ENCODE measurements at regions not wholly inside any gene's neighbourhood (a gene's known extent, or its start where the extent isn't known, plus 50 kb on each side); places are given as distances from the start of the nearest gene placed in this dataset.

DNA sequence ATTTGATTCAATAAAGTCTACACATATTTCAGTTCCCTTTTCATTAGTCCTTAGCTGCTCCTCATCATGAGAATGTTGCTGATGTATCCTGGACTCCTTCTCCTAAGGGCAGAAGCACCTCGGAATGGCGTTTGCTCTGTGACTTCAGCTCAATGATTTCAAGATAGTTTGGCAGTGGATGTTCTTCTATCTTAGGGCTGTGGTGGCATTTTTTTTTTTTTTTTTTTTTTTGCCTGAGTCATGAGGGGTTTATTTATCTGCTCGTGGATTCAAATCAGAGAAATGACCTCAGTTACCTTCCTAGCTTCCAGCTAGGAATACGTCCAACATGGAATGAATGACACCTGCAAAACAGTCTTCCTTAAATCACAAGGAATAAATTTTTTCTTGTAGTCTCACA lies 220.0 kb upstream of the ZBED5 start:
- no peak overlapping the region for H3K4me3 ChIP-seq (replicated peaks; ENCODE audit: low read depth, low read length)
- TF ChIP-seq, protein P1, sequence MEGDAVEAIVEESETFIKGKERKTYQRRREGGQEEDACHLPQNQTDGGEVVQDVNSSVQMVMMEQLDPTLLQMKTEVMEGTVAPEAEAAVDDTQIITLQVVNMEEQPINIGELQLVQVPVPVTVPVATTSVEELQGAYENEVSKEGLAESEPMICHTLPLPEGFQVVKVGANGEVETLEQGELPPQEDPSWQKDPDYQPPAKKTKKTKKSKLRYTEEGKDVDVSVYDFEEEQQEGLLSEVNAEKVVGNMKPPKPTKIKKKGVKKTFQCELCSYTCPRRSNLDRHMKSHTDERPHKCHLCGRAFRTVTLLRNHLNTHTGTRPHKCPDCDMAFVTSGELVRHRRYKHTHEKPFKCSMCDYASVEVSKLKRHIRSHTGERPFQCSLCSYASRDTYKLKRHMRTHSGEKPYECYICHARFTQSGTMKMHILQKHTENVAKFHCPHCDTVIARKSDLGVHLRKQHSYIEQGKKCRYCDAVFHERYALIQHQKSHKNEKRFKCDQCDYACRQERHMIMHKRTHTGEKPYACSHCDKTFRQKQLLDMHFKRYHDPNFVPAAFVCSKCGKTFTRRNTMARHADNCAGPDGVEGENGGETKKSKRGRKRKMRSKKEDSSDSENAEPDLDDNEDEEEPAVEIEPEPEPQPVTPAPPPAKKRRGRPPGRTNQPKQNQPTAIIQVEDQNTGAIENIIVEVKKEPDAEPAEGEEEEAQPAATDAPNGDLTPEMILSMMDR (IDR thresholded peaks at IDR 0.05; ENCODE audit: low read length, missing control alignments) = no peak

DNA sequence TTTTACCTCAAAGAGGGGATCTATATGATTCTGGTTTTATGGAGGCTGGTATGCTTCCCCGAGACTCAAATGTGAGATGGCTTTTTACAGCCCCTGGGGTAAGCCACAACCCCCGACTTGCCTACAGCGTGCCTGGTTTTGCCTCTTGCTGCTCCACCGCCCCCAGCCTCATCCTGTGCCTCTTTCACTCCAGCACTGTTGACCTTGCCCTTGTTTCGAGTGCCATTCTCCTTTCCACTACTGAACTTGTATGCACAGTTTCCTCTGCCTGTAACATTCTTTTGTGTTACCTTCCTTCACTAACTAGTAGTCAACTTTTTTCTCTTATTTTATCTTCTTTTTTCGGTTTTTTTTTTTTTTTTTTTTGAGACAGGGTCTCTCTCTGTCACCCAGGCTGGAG lies 219.0 kb upstream of the ZBED5 start:
- TF ChIP-seq, protein P1 (IDR thresholded peaks at IDR 0.05; ENCODE audit: low read length, missing control alignments) = no peak
- no peak overlapping the region for H3K4me3 ChIP-seq (replicated peaks; ENCODE audit: low read depth, low read length)
- DNase-seq (ENCODE audit: low read depth) = no peak

More for the DNA sequence above, 220.0 kb upstream of the ZBED5 start:
- DNase-seq (ENCODE audit: low read depth) = no peak

DNA sequence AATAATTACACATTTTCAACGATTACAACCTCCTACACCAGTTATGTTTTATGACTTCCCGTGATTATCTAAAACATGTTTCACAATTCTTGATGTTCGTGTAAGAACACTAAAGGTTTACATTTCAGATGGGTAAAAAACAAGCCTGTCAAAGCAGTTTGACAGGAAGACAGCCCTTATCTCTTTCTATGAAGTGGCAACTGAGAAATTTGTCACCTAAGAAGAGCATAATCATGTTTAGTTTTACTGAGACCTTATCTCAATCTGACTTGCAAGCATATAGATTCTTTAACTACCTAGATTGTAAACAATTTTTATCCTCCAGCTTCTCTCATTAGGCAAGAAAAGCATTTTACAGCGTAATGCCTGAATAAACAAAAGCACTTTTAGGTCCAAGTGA lies 218.4 kb upstream of the ZBED5 start:
- TF ChIP-seq, protein P1 (IDR thresholded peaks at IDR 0.05; ENCODE audit: low read length, missing control alignments) = no peak
- DNase-seq (ENCODE audit: low read depth) = no peak
- H3K4me3 ChIP-seq (replicated peaks; ENCODE audit: low read depth, low read length) = no peak overlapping the region

DNA sequence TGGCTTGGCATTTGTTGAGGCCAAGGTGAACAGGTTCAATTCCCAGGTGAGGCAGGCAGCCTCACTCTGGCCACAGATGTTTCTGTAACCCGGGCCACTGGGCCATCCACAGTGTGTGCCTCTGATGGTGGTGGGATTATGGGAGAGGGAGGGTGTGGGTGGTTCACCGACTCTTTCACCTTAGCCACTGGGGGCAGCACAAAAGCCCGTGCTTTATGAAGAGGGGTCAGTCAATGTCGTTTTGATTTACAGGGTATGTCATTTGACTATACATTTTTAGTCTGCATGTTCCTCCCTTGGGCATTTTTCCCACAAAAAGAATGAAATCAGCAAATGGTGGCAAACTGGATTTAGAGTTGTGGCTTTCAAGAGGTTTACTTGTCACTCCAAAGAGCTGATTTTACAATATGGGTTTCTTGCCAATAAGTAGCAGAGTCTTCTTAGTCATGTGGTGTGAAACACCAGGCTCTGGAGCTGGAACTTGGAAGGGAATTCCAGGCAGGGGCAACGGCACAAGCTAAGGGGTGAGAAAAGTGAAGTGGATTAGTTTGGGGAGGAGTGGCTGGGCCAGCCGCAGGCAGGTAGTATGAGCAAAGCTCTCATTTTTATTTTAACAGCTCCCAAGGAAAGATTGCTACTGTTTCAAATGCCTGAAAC lies 217.8 kb upstream of the ZBED5 start:
- no peak overlapping the region for H3K4me3 ChIP-seq (replicated peaks; ENCODE audit: low read depth, low read length)
- no peak for DNase-seq (ENCODE audit: low read depth)
- TF ChIP-seq, protein P1 (IDR thresholded peaks at IDR 0.05; ENCODE audit: low read length, missing control alignments) = no peak

DNA sequence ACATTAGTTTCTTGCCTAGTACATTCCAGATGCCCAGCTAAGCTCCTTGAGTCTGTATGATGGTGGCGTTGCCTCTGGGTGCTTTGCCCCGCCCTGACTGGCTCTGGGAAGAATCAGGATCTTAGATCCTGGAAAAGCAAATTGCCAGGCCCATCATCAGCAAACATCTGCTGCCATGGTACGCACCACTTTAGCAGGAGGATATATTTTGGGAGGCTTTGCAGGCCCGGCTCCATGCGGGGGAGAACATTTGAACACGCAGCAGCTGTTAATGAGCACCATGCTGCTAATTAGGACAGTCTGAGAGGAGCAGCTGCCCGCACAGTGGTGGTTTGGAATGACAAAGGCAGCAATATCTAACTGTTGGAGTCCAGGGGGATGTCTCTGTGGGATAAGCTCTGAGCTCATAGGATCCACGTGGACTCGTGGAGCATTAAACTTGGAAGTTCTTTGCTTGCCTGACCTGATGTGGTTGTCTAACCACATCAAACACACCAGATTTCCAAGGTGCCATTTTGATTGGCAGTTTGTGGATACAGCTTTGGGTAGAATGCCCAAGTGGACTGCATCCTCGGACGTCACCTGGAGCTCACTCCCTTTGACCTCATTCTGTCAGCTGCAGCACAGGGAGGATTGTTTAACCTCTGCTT lies 217.0 kb upstream of the ZBED5 start:
- TF ChIP-seq, protein P1 (IDR thresholded peaks at IDR 0.05; ENCODE audit: low read length, missing control alignments) = no peak
- no peak overlapping the region for H3K4me3 ChIP-seq (replicated peaks; ENCODE audit: low read depth, low read length)
- no peak for DNase-seq (ENCODE audit: low read depth)

DNA sequence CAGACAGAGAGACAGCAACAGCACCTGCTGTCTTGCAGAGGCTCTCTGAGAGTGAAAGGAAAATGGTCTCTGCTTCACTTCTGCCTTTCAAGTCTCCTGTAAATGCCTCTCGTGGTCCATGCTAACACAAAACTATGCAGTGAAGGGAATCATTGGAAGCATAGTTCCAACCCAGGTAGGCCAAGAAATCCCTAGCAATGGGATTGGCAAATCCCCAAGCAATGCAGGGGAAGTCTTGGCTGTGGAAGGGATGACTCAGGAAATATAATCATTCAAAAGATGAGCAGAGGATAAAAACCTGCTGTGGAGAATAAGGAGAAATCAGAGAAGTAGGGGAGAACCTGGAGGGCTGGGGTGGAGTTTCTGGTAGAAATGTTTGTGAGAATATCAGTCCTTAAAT lies 216.1 kb upstream of the ZBED5 start:
- no peak for DNase-seq (ENCODE audit: low read depth)
- H3K4me3 ChIP-seq (replicated peaks; ENCODE audit: low read depth, low read length) = no peak overlapping the region
- TF ChIP-seq, protein P1 (IDR thresholded peaks at IDR 0.05; ENCODE audit: low read length, missing control alignments) = no peak

DNA sequence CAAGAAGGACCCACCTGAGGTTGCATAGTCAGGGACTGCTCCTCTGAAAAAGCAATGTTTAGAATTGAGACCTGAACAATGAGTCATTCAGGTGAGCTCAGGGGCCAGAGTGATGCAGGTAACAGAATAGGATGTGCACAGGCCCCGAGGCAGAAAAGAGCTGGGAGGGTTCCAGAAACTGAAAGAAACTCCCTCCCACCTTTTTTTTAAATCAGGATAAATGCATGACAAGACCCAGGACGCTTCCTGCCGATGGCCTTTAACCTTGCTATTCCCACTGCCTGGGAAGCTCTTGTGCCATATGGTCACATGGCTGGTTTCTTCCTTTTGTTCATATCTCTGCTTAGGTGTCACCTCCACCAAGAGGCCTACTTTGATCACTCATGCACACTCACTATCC lies 214.2 kb upstream of the ZBED5 start:
- DNase-seq (ENCODE audit: low read depth) = no peak
- TF ChIP-seq, protein P1 (IDR thresholded peaks at IDR 0.05; ENCODE audit: low read length, missing control alignments) = no peak

More for the DNA sequence above, 214.2 kb upstream of the ZBED5 start:
- H3K4me3 ChIP-seq (replicated peaks; ENCODE audit: low read depth, low read length) = no peak overlapping the region

All from fibroblast of pulmonary artery (primary cell).